CD4-positive, alpha-beta T cell treated with Interleukin-6 at 100 ng/mL for 8 hours (primary cell): ENCODE measurements at regions not wholly inside any gene's neighbourhood (a gene's known extent, or its start where the extent isn't known, plus 50 kb on each side); places are given as distances from the start of the nearest gene placed in this dataset.

Experiments used
- DNase-seq: peaks from one replicate; pipeline ENCODE4 v3.0.0-alpha.2; 2020; ENCODE audit warnings: mixed read lengths, low spot score

GRCh38 chr9:113741886-113742854 lies 133.9 kb upstream of the ZNF618 start:
- no peak for DNase-seq

GRCh38 chr9:113742878-113743277 lies 133.2 kb upstream of the ZNF618 start:
- no peak for DNase-seq

GRCh38 chr9:113746486-113746885 lies 129.6 kb upstream of the ZNF618 start:
- no peak for DNase-seq

GRCh38 chr9:113748135-113748534 lies 128.0 kb upstream of the ZNF618 start:
- DNase-seq: no peak

GRCh38 chr9:113753398-113754119 lies 122.5 kb upstream of the ZNF618 start:
- DNase-seq: no peak

GRCh38 chr9:113754739-113755138 lies 121.4 kb upstream of the ZNF618 start:
- no peak for DNase-seq

- DNase-seq: no peak
Measured at GRCh38 chr9:113755433-113755832, 120.7 kb upstream of the ZNF618 start.

GRCh38 chr9:113756476-113757192 lies 119.5 kb upstream of the ZNF618 start:
- no peak for DNase-seq

- DNase-seq: no peak
Measured at GRCh38 chr9:113763429-113763828, 112.7 kb upstream of the ZNF618 start.

- DNase-seq: no peak
Measured at GRCh38 chr9:113764572-113764971, 111.5 kb upstream of the ZNF618 start.

- no peak for DNase-seq
Measured at GRCh38 chr9:113769412-113769811, 106.7 kb upstream of the ZNF618 start.

- no peak for DNase-seq
Measured at GRCh38 chr9:113770396-113770795, 105.7 kb upstream of the ZNF618 start.

GRCh38 chr9:113771199-113771598 lies 104.9 kb upstream of the ZNF618 start:
- DNase-seq: no peak

- no peak for DNase-seq
Measured at GRCh38 chr9:113772121-113772810, 103.8 kb upstream of the ZNF618 start.

- DNase-seq: no peak
Measured at GRCh38 chr9:113774963-113775362, 101.1 kb upstream of the ZNF618 start.

GRCh38 chr9:113775749-113776148 lies 100.4 kb upstream of the ZNF618 start:
- DNase-seq: no peak

- DNase-seq: no peak
Measured at GRCh38 chr9:113776194-113776593, 99.9 kb upstream of the ZNF618 start.

GRCh38 chr9:113781381-113781780 lies 94.7 kb upstream of the ZNF618 start:
- no peak for DNase-seq

- DNase-seq: no peak
Measured at GRCh38 chr9:113781896-113782295, 94.2 kb upstream of the ZNF618 start.

- no peak for DNase-seq
Measured at GRCh38 chr9:113783475-113783874, 92.6 kb upstream of the ZNF618 start.

- no peak for DNase-seq
Measured at GRCh38 chr9:113785334-113785733, 90.8 kb upstream of the ZNF618 start.

- no peak for DNase-seq
Measured at GRCh38 chr9:113786071-113786470, 90.0 kb upstream of the ZNF618 start.
